ENCODE measurements at regions not wholly inside any gene's neighbourhood (a gene's known extent, or its start where the extent isn't known, plus 50 kb on each side); places are given as distances from the start of the nearest gene placed in this dataset.

GRCh38 chr17:69943058-69943457 lies 132.0 kb upstream of the KCNJ16 start:
- intact Hi-C loops (cut with DNase I; ENCODE audit: low total_unique reads) (no loop called here), in situ Hi-C loops (cut with MboI; ENCODE audit: low sequenced_read_pairs in 4 of 4) (no loop called here)
- ATAC-seq (no peak), DNase-seq (no peak)
- no peak for TF ChIP-seq CTCF (IDR thresholded peaks at IDR 0.05 in 4 of 5, conservative IDR thresholded peaks at IDR 0.05 in 1 of 5)
- no peak for TF ChIP-seq POLR2A (IDR thresholded peaks at IDR 0.05)
- no peaks in the 10 kb centered on the region for H3K9me3 ChIP-seq
- no peaks in the 10 kb centered on the region for H3K36me3 ChIP-seq
- H3K27me3 ChIP-seq = no peaks in the 10 kb centered on the region
- H3K4me1 ChIP-seq = peaks cover 15% of the 10 kb centered on the region in 2 donors
- no peak overlapping the region for H3K4me3 ChIP-seq
- no peak overlapping the region for H3K27ac ChIP-seq

GRCh38 chr17:69944406-69944805 lies 130.6 kb upstream of the KCNJ16 start:
- no peak overlapping the region for H3K27ac ChIP-seq
- DNase-seq (no peak), ATAC-seq (no peak)
- no peak overlapping the region for H3K4me3 ChIP-seq
- intact Hi-C loops (cut with DNase I; ENCODE audit: low total_unique reads) = no loop called here
- peaks cover 15% of the 10 kb centered on the region in 2 donors for H3K4me1 ChIP-seq
- TF ChIP-seq CTCF (IDR thresholded peaks at IDR 0.05 in 4 of 5, conservative IDR thresholded peaks at IDR 0.05 in 1 of 5) (no peak), POLR2A (IDR thresholded peaks at IDR 0.05) (no peak)
- no peaks in the 10 kb centered on the region for H3K9me3 ChIP-seq
- H3K27me3 ChIP-seq = no peaks in the 10 kb centered on the region
- in situ Hi-C loops (cut with MboI; ENCODE audit: low sequenced_read_pairs in 4 of 4) = no loop called here
- no peaks in the 10 kb centered on the region for H3K36me3 ChIP-seq

- no peaks in the 10 kb centered on the region for H3K9me3 ChIP-seq
- H3K36me3 ChIP-seq = no peaks in the 10 kb centered on the region
- TF ChIP-seq CTCF (IDR thresholded peaks at IDR 0.05 in 4 of 5, conservative IDR thresholded peaks at IDR 0.05 in 1 of 5) (no peak), POLR2A (IDR thresholded peaks at IDR 0.05) (no peak)
- DNase-seq (no peak), ATAC-seq (no peak)
- H3K4me1 ChIP-seq = peaks cover 15% of the 10 kb centered on the region in 2 donors
- in situ Hi-C loops (cut with MboI; ENCODE audit: low sequenced_read_pairs in 4 of 4) (no loop called here), intact Hi-C loops (cut with DNase I; ENCODE audit: low total_unique reads) (no loop called here)
- no peak overlapping the region for H3K4me3 ChIP-seq
- H3K27me3 ChIP-seq = no peaks in the 10 kb centered on the region
- no peak overlapping the region for H3K27ac ChIP-seq
These were observed 129.3 kb upstream of the KCNJ16 start for GRCh38 chr17:69945698-69946185.

- Histone ChIP-seq H3K4me1 (peaks cover 15% of the 10 kb centered on the region in 2 donors), H3K4me3 (no peak overlapping the region), H3K36me3 (no peaks in the 10 kb centered on the region), H3K27me3 (no peaks in the 10 kb centered on the region), H3K27ac (no peak overlapping the region), H3K9me3 (no peaks in the 10 kb centered on the region)
- DNase-seq = no peak
- TF ChIP-seq POLR2A (IDR thresholded peaks at IDR 0.05) (no peak), CTCF (IDR thresholded peaks at IDR 0.05 in 4 of 5, conservative IDR thresholded peaks at IDR 0.05 in 1 of 5) (no peak)
- in situ Hi-C loops (cut with MboI; ENCODE audit: low sequenced_read_pairs in 4 of 4) = no loop called here
- no peak for ATAC-seq
- intact Hi-C loops (cut with DNase I; ENCODE audit: low total_unique reads) = no loop called here
These were observed 127.8 kb upstream of the KCNJ16 start for GRCh38 chr17:69947027-69947759.
